ENCODE measurements at regions not wholly inside any gene's neighbourhood (a gene's known extent, or its start where the extent isn't known, plus 50 kb on each side); places are given as distances from the start of the nearest gene placed in this dataset.

GRCh38 chr3:118842147-118842863 lies 192.3 kb downstream of the IGSF11 start:
- DNase-seq (ENCODE audit: low read depth, low spot score) = peak; percentile 1
- H3K4me3 ChIP-seq (ENCODE audit: low read depth, low read length) = no peak overlapping the region
- TF ChIP-seq CTCF (IDR thresholded peaks at IDR 0.05; ENCODE audit: low read depth, low read length) = no peak
- in situ Hi-C loops (cut with HindIII; ENCODE audit: low sequenced_read_pairs) = no loop called here

DNA sequence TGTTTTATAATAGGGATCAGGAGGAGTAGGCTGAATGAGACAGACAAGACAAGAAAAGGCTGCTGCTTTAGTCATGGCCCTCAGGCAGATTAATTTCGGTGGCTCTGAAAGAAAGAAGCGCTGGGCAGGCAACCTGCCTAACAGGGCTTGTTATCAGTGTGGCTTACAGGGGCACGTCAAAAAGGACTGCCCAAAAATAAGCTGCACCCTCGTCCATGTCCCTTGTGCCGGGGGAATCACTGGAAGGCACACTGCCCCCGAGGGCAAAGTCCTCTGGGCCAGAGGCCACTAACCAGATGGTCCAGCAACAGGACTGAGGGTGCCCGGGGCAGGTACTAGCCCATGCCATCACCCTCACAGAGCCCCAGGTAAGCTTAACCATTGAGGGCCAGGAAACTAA lies 188.5 kb downstream of the IGSF11 start:
- TF ChIP-seq CTCF (IDR thresholded peaks at IDR 0.05; ENCODE audit: low read depth, low read length) = no peak
- DNase-seq (ENCODE audit: low read depth, low spot score) = no peak
- no peak overlapping the region for H3K4me3 ChIP-seq (ENCODE audit: low read depth, low read length)
- in situ Hi-C loops (cut with HindIII; ENCODE audit: low sequenced_read_pairs) = no loop called here

All from astrocyte of the spinal cord (primary cell).